H1 (cell line): ENCODE measurements at regions not wholly inside any gene's neighbourhood (a gene's known extent, or its start where the extent isn't known, plus 50 kb on each side); places are given as distances from the start of the nearest gene placed in this dataset.

Experiments used
- CTCF ChIA-PET: fragments of 300-600 bp; sonication (Branson Sonifier 250); formaldehyde crosslinking; loops from one replicate; lab custom pipeline; 2021; ENCODE audit not compliant: partially characterized antibody; lab: Charles Lee
- POLR2A ChIA-PET: fragments of 300-600 bp; sonication (Branson Sonifier 250); formaldehyde crosslinking; loops from one replicate; lab custom pipeline; 2021; ENCODE audit warnings: inconsistent platforms; ENCODE audit not compliant: partially characterized antibody; lab: Charles Lee
- DNase-seq, 2 experiments: peaks; one replicate each; pipeline versions ENCODE4 v3.0.0 to v3.0.0-alpha.2; 2010 to 2022; ENCODE audit warnings: low spot score in 2 of 2, low read depth in 1 of 2, mixed read lengths in 1 of 2
- FAIRE-seq: peaks from 2 replicates; lab custom pipeline; 2011; peaks lifted over from hg19 to GRCh38; lab: Jason Lieb, UNC
- H2AFZ ChIP-seq: 2 replicates; pipeline ENCODE4 v1.8.1; 2012; ENCODE audit warnings: low read length, inconsistent platforms
- H2AK5ac ChIP-seq: 2 replicates; pipeline ENCODE4 v1.6.1; 2013; ENCODE audit warnings: low read depth, low read length
- H2BK120ac ChIP-seq: replicated peaks from 2 replicates; pipeline ENCODE3; 2013; ENCODE audit warnings: low read depth, low read length, inconsistent platforms
- H2BK12ac ChIP-seq: 2 replicates; pipeline ENCODE4 v1.6.1; 2013; ENCODE audit warnings: low read depth, low read length
- H2BK15ac ChIP-seq: 2 replicates; pipeline ENCODE4 v1.6.1; 2013; ENCODE audit warnings: low read length
- H2BK20ac ChIP-seq: 2 replicates; pipeline ENCODE4 v1.6.1; 2013; ENCODE audit warnings: low read length
- H2BK5ac ChIP-seq: 2 replicates; pipeline ENCODE4 v1.6.1; 2013; ENCODE audit warnings: low read depth, low read length
- H3K14ac ChIP-seq: 2 replicates; pipeline ENCODE4 v1.6.1; 2013; ENCODE audit warnings: inconsistent platforms; ENCODE audit not compliant: insufficient read length
- H3K18ac ChIP-seq: 2 replicates; pipeline ENCODE4 v1.6.1; 2013; ENCODE audit warnings: low read length; ENCODE audit errors: extremely low read depth
- H3K23ac ChIP-seq: 2 replicates; pipeline ENCODE4 v1.6.1; 2013; ENCODE audit warnings: inconsistent platforms; ENCODE audit not compliant: insufficient read length
- H3K23me2 ChIP-seq: 2 replicates; pipeline ENCODE4 v1.6.1; 2013; ENCODE audit warnings: low read depth, low read length
- H3K27ac ChIP-seq: 2 replicates; pipeline ENCODE4 v1.6.1; 2011; ENCODE audit warnings: low read depth, low read length, inconsistent platforms
- H3K27me3 ChIP-seq, 4 experiments: replicated peaks in 1 of 4; 1 replicate in 1 of 4; 2 replicates in 3 of 4; pipeline versions ENCODE4 v1.6.1 to v1.8.1; 2011 to 2013; ENCODE audit warnings: low read length in 3 of 4, mild to moderate bottlenecking in 3 of 4, inconsistent platforms in 2 of 4, mixed read lengths in 2 of 4, moderate library complexity in 1 of 4; ENCODE audit not compliant: control insufficient read depth in 3 of 4, insufficient read depth in 3 of 4; ENCODE audit errors: extremely low read depth in 1 of 4
- H3K36me3 ChIP-seq, 4 experiments: 2 replicates each; pipeline versions ENCODE4 v1.6.1 to v1.8.1; 2011 to 2013; ENCODE audit warnings: mild to moderate bottlenecking in 4 of 4, low read length in 3 of 4, moderate library complexity in 2 of 4, control low read depth in 1 of 4, inconsistent platforms in 1 of 4; ENCODE audit not compliant: insufficient read depth in 4 of 4, control insufficient read depth in 2 of 4
- H3K4ac ChIP-seq: replicated peaks from 2 replicates; pipeline ENCODE3; 2013; ENCODE audit warnings: low read length, low read depth, mixed read lengths, inconsistent platforms; ENCODE audit not compliant: insufficient read length
- H3K4me1 ChIP-seq, 4 experiments: replicated peaks in 1 of 4; 1 replicate in 1 of 4; 2 replicates in 3 of 4; pipeline versions ENCODE4 v1.6.1 to v1.8.1; 2011 to 2013; ENCODE audit warnings: low read length in 3 of 4, inconsistent platforms in 2 of 4, mixed read lengths in 1 of 4; ENCODE audit not compliant: insufficient read depth in 4 of 4, control insufficient read depth in 3 of 4
- H3K4me2 ChIP-seq, 2 experiments: 2 replicates each; pipeline versions ENCODE4 v1.6.1 to v1.8.1; 2011 to 2013; ENCODE audit warnings: low read depth in 2 of 2, low read length in 2 of 2, control low read depth in 1 of 2, inconsistent platforms in 1 of 2, mild to moderate bottlenecking in 1 of 2; ENCODE audit not compliant: insufficient read depth in 1 of 2
- H3K4me3 ChIP-seq, 4 experiments: fragments of 200-600, 300-600 bp in 1 of 4; sonication (generic), shearing (Covaris generic), sonication (Bioruptor Twin) in 1 of 4; 2 replicates each; pipeline versions ENCODE4 v1.5.1 to v1.8.1; 2011 to 2016; ENCODE audit warnings: low read length in 4 of 4, low read depth in 3 of 4, control low read depth in 2 of 4, inconsistent platforms in 2 of 4, mild to moderate bottlenecking in 2 of 4, mixed read lengths in 1 of 4, moderate library complexity in 1 of 4; ENCODE audit not compliant: insufficient read depth in 2 of 4; ENCODE audit errors: extremely low read depth in 1 of 4
- H3K56ac ChIP-seq: replicated peaks from 2 replicates; pipeline ENCODE3; 2013; ENCODE audit warnings: low read depth, mild to moderate bottlenecking, mixed read lengths, low read length, inconsistent platforms; ENCODE audit not compliant: insufficient read length
- H3K79me1 ChIP-seq: 2 replicates; pipeline ENCODE4 v1.6.1; 2013; ENCODE audit warnings: low read depth, low read length, control low read depth
- H3K79me2 ChIP-seq, 2 experiments: 2 replicates each; pipeline versions ENCODE4 v1.6.1 to v1.8.1; 2012 to 2013; ENCODE audit warnings: low read length in 2 of 2, mild to moderate bottlenecking in 2 of 2, inconsistent platforms in 1 of 2; ENCODE audit not compliant: insufficient read depth in 2 of 2, control insufficient read depth in 1 of 2
- H3K9ac ChIP-seq, 4 experiments: replicated peaks in 1 of 4; 1 replicate in 1 of 4; 2 replicates in 3 of 4; pipeline versions ENCODE4 v1.6.1 to v1.8.1; 2011 to 2013; ENCODE audit warnings: low read depth in 3 of 4, low read length in 3 of 4, control low read depth in 2 of 4, mild to moderate bottlenecking in 2 of 4, moderate library complexity in 2 of 4, inconsistent platforms in 1 of 4; ENCODE audit errors: extremely low read depth in 1 of 4
- H3K9me3 ChIP-seq, 2 experiments: 2 replicates each; pipeline versions ENCODE4 v1.6.1 to v1.8.1; 2012 to 2013; ENCODE audit warnings: mild to moderate bottlenecking in 2 of 2, moderate library complexity in 2 of 2, control low read depth in 1 of 2, inconsistent platforms in 1 of 2, low read depth in 1 of 2, low read length in 1 of 2, mixed read lengths in 1 of 2; ENCODE audit not compliant: insufficient read depth in 2 of 2
- H4K20me1 ChIP-seq, 2 experiments: replicated peaks in 1 of 2; 2 replicates each; pipeline versions ENCODE3 to v1.8.1; 2011 to 2013; ENCODE audit warnings: inconsistent platforms in 2 of 2, low read length in 2 of 2, mild to moderate bottlenecking in 1 of 2; ENCODE audit not compliant: insufficient read depth in 2 of 2, control insufficient read depth in 1 of 2
- H4K5ac ChIP-seq: 2 replicates; pipeline ENCODE4 v1.6.1; 2013; ENCODE audit warnings: low read length, low read depth, mixed read lengths, inconsistent platforms; ENCODE audit not compliant: insufficient read length
- H4K8ac ChIP-seq: 2 replicates; pipeline ENCODE4 v1.8.0; 2013; ENCODE audit warnings: mild to moderate bottlenecking, moderate library complexity, low read length, inconsistent platforms; ENCODE audit not compliant: insufficient read depth; ENCODE audit errors: extremely low read depth
- H4K91ac ChIP-seq: replicated peaks from 2 replicates; pipeline ENCODE3; 2013; ENCODE audit warnings: low read length, mixed read lengths, inconsistent platforms; ENCODE audit not compliant: insufficient read length
- GABPA ChIP-seq: IDR thresholded peaks from 2 replicates; pipeline ENCODE4 v1.6.1; 2011; ENCODE audit warnings: mild to moderate bottlenecking, low read length, moderate library complexity, borderline replicate concordance; ENCODE audit not compliant: insufficient read depth
- JUND ChIP-seq: IDR thresholded peaks from 2 replicates; pipeline ENCODE4 v1.6.1; 2011; ENCODE audit warnings: mild to moderate bottlenecking, improper control_type of control experiment, low read length
- KDM4A ChIP-seq: IDR thresholded peaks from one replicate; pipeline ENCODE4 v1.7.1; 2012; ENCODE audit warnings: low read depth, mild to moderate bottlenecking, moderate library complexity, low read length, inconsistent platforms; ENCODE audit not compliant: severe bottlenecking
- MAFK ChIP-seq: IDR thresholded peaks from 2 replicates; pipeline ENCODE4 v1.6.1; 2012; ENCODE audit warnings: low read depth, mild to moderate bottlenecking, improper control_type of control experiment, low read length
- POLR2AphosphoS5 ChIP-seq: IDR thresholded peaks from 2 replicates; pipeline ENCODE4 v1.6.1; 2011; ENCODE audit warnings: low read depth, low read length
- SP4 ChIP-seq: IDR thresholded peaks from 2 replicates; pipeline ENCODE4 v1.6.1; 2012; ENCODE audit warnings: low read length, inconsistent platforms
- SUZ12 ChIP-seq: fragments of 200-600 bp; sonication (generic); IDR thresholded peaks from 2 replicates; pipeline ENCODE4 v1.6.1; 2012; ENCODE audit warnings: mild to moderate bottlenecking, inconsistent platforms, low read length, moderate library complexity, mixed read lengths
- ZNF274 ChIP-seq: IDR thresholded peaks from 2 replicates; pipeline ENCODE4 v1.7.0; 2012; ENCODE audit warnings: low read length, borderline replicate concordance; ENCODE audit errors: extremely low read depth
- WGBS, 2 experiments: shearing (Covaris generic) in 1 of 2; methylation state at CpG; one replicate each; pipeline versions ENCODE4 v1.1.6 to v1.1.7; 2013 to 2015; ENCODE audit warnings: low lambda C conversion rate in 2 of 2, mixed read lengths in 2 of 2, inconsistent platforms in 1 of 2, low coverage in 1 of 2, missing lambda C conversion rate in 1 of 2; ENCODE audit not compliant: insufficient replicate concordance in 2 of 2, insufficient coverage in 1 of 2, insufficient read length in 1 of 2; ENCODE audit errors: extremely low coverage in 1 of 2, missing lambda C conversion rate in 1 of 2; 5-methylcytosine and 5-hydroxymethylcytosine counted together
- TF ChIP-seq, protein P1 (sequence below): IDR thresholded peaks from 2 replicates; pipeline ENCODE4 v1.6.1; 2012; ENCODE audit warnings: low read length, inconsistent platforms
- TF ChIP-seq, protein P2 (sequence below): IDR thresholded peaks from 2 replicates; pipeline ENCODE4 v1.6.1; 2011; ENCODE audit warnings: low read length, improper control_type of control experiment

- Histone ChIP-seq H2BK20ac (no peak overlapping the region), H3K18ac (no peak overlapping the region), H4K5ac (no peak overlapping the region), H3K23ac (no peak overlapping the region), H3K36me3 (no peaks in the 10 kb centered on the region), H4K20me1 (no peaks in the 10 kb centered on the region), H2AFZ (no peak overlapping the region), H2AK5ac (no peak overlapping the region), H2BK5ac (no peak overlapping the region), H4K8ac (no peak overlapping the region), H2BK120ac (no peak overlapping the region), H2BK12ac (no peak overlapping the region), H2BK15ac (no peak overlapping the region), H3K9ac (no peak overlapping the region), H3K14ac (no peak overlapping the region), H3K27me3 (no peaks in the 10 kb centered on the region), H3K27ac (no peak overlapping the region), H3K79me2 (no peaks in the 10 kb centered on the region), H3K79me1 (no peaks in the 10 kb centered on the region), H3K56ac (no peak overlapping the region), H3K9me3 (no peaks in the 10 kb centered on the region), H4K91ac (no peak overlapping the region), H3K23me2 (no peaks in the 10 kb centered on the region), H3K4me3 (no peak overlapping the region), H3K4me2 (no peak overlapping the region), H3K4ac (no peak overlapping the region), H3K4me1 (no peaks in the 10 kb centered on the region; a peak in 1 of 7 replicates)
- DNase-seq = no peak
- POLR2A ChIA-PET = no interaction called here
- CTCF ChIA-PET = interaction anchor here (1.4 to 1.6 kb wide), 2 partner anchors 13 to 192 kb away, joined by 3 read pairs; no protein-coding TSS in a partner anchor
- WGBS, 2 experiments = 92% methylated on average over 25 of the region's 26 CpGs; no CpG with 5 or more reads in 1 of the 2 experiments
- FAIRE-seq = no peak
- TF ChIP-seq KDM4A (no peak), SP4 (no peak), GABPA (no peak), ZNF274 (no peak), MAFK (no peak), JUND (no peak), SUZ12 (no peak), POLR2AphosphoS5 (no peak)
- TF ChIP-seq, protein P1, sequence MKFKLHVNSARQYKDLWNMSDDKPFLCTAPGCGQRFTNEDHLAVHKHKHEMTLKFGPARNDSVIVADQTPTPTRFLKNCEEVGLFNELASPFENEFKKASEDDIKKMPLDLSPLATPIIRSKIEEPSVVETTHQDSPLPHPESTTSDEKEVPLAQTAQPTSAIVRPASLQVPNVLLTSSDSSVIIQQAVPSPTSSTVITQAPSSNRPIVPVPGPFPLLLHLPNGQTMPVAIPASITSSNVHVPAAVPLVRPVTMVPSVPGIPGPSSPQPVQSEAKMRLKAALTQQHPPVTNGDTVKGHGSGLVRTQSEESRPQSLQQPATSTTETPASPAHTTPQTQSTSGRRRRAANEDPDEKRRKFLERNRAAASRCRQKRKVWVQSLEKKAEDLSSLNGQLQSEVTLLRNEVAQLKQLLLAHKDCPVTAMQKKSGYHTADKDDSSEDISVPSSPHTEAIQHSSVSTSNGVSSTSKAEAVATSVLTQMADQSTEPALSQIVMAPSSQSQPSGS = no peak
- TF ChIP-seq, protein P2, sequence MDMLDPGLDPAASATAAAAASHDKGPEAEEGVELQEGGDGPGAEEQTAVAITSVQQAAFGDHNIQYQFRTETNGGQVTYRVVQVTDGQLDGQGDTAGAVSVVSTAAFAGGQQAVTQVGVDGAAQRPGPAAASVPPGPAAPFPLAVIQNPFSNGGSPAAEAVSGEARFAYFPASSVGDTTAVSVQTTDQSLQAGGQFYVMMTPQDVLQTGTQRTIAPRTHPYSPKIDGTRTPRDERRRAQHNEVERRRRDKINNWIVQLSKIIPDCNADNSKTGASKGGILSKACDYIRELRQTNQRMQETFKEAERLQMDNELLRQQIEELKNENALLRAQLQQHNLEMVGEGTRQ = no peak
These were observed 296.2 kb upstream of the SALL3 start for GRCh38 chr18:78683191-78684010.
